Mesendoderm (in vitro differentiated cells): ENCODE measurements at regions not wholly inside any gene's neighbourhood (a gene's known extent, or its start where the extent isn't known, plus 50 kb on each side); places are given as distances from the start of the nearest gene placed in this dataset.
A peak's percentile ranks its signal among the peaks of the same experiment; 100 is the strongest.

Experiments
- DNase-seq: peaks from one replicate; pipeline ENCODE4 v3.0.0; 2013
- H2AK5ac ChIP-seq: 2 replicates; pipeline ENCODE4 v1.6.1; 2013; ENCODE audit warnings: low read length, inconsistent platforms
- H2BK120ac ChIP-seq: 2 replicates; pipeline ENCODE4 v1.6.1; 2013; ENCODE audit warnings: low read depth, mild to moderate bottlenecking, low read length, moderate library complexity, mixed read lengths
- H2BK15ac ChIP-seq: replicated peaks from 2 replicates; pipeline ENCODE4 v1.6.1; 2013; ENCODE audit warnings: low read depth, mild to moderate bottlenecking, moderate library complexity
- H2BK5ac ChIP-seq: 2 replicates; pipeline ENCODE4 v1.6.1; 2013; ENCODE audit warnings: low read length, inconsistent platforms
- H3K18ac ChIP-seq: 2 replicates; pipeline ENCODE4 v1.6.1; 2013; ENCODE audit warnings: mild to moderate bottlenecking, low read length, mixed read lengths
- H3K23ac ChIP-seq: one replicate; pipeline ENCODE4 v1.6.1; 2013; ENCODE audit warnings: low read length
- H3K27ac ChIP-seq: 2 replicates; pipeline ENCODE4 v1.5.1; 2013; ENCODE audit warnings: low read depth, mild to moderate bottlenecking, inconsistent platforms, low read length, moderate library complexity
- H3K27me3 ChIP-seq: 2 replicates; pipeline ENCODE4 v1.6.1; 2013; ENCODE audit warnings: low read length, control low read depth, mild to moderate bottlenecking, inconsistent platforms; ENCODE audit not compliant: insufficient read depth, poor library complexity
- H3K36me3 ChIP-seq: 2 replicates; pipeline ENCODE4 v1.6.1; 2013; ENCODE audit warnings: low read length, inconsistent platforms; ENCODE audit not compliant: control insufficient read depth, insufficient read depth
- H3K4ac ChIP-seq: one replicate; pipeline ENCODE4 v1.6.1; 2013; ENCODE audit warnings: low read depth, mild to moderate bottlenecking, low read length, moderate library complexity
- H3K4me1 ChIP-seq: 2 replicates; pipeline ENCODE4 v1.6.1; 2013; ENCODE audit warnings: low read depth, low read length, inconsistent platforms; ENCODE audit not compliant: control insufficient read depth
- H3K4me2 ChIP-seq: 2 replicates; pipeline ENCODE4 v1.6.1; 2013; ENCODE audit warnings: low read length
- H3K4me3 ChIP-seq: 2 replicates; pipeline ENCODE4 v1.5.1; 2013; ENCODE audit warnings: mild to moderate bottlenecking, low read length
- H3K56ac ChIP-seq: one replicate; pipeline ENCODE4 v1.6.1; 2013; ENCODE audit warnings: low read length
- H3K79me1 ChIP-seq: 2 replicates; pipeline ENCODE4 v1.6.1; 2013; ENCODE audit warnings: low read length, inconsistent platforms
- H3K79me2 ChIP-seq: 2 replicates; pipeline ENCODE4 v1.6.1; 2013; ENCODE audit warnings: mild to moderate bottlenecking, low read length; ENCODE audit not compliant: control insufficient read depth, insufficient read depth
- H3K9ac ChIP-seq: 2 replicates; pipeline ENCODE4 v1.6.1; 2013; ENCODE audit warnings: low read length, inconsistent platforms
- H4K5ac ChIP-seq: one replicate; pipeline ENCODE4 v1.6.1; 2013; ENCODE audit warnings: low read length
- H4K8ac ChIP-seq: one replicate; pipeline ENCODE4 v1.6.1; 2013; ENCODE audit warnings: low read depth, mild to moderate bottlenecking, control low read depth, low read length, moderate library complexity
- WGBS: extraction: QIAGEN DNeasy Blood & Tissue Kit; methylation state at CpG from one replicate; pipeline ENCODE4 v1.1.7; 2013; ENCODE audit warnings: low lambda C conversion rate, missing lambda C conversion rate; ENCODE audit not compliant: insufficient coverage; ENCODE audit errors: extremely low coverage; 5-methylcytosine and 5-hydroxymethylcytosine counted together

DNA sequence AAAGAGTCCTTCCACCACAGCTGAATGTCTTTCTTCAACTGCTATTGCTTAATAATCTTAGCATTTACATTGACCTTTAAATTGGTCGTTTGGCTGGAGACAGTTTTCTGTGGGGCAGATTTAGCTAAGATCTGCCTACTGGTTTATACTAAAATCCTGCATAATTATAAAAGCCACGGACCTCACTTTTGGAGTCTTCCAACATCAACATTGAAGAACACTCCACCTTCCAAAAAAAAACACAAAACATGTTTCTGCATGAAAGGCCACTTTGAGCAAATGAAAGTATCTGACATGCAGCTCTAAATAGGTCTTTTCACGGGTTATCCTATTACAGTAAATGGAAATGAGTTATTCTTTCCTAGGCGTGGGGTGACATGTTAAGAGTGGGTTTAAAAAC lies 57.0 kb upstream of the KRR1 start:
- DNase-seq = no peak
- H4K5ac ChIP-seq = no peak overlapping the region
- H3K4me2 ChIP-seq = no peak overlapping the region
- WGBS = no CpG with 5 or more reads among the region's 4 CpGs
- H3K27me3 ChIP-seq = no peaks in the 10 kb centered on the region
- no peak overlapping the region for H4K8ac ChIP-seq
- H3K27ac ChIP-seq = no peak overlapping the region
- no peaks in the 10 kb centered on the region for H3K79me1 ChIP-seq
- no peak overlapping the region for H2AK5ac ChIP-seq
- H3K18ac ChIP-seq = no peak overlapping the region
- H3K36me3 ChIP-seq = no peaks in the 10 kb centered on the region
- H2BK15ac ChIP-seq = no peak overlapping the region
- no peak overlapping the region for H3K4ac ChIP-seq
- H3K4me3 ChIP-seq = no peak overlapping the region
- no peaks in the 10 kb centered on the region for H3K79me2 ChIP-seq
- no peak overlapping the region for H2BK120ac ChIP-seq
- H2BK5ac ChIP-seq = no peak overlapping the region
- no peak overlapping the region for H3K9ac ChIP-seq
- H3K4me1 ChIP-seq = no peaks in the 10 kb centered on the region
- H3K56ac ChIP-seq = no peak overlapping the region
- H3K23ac ChIP-seq = no peak overlapping the region

DNA sequence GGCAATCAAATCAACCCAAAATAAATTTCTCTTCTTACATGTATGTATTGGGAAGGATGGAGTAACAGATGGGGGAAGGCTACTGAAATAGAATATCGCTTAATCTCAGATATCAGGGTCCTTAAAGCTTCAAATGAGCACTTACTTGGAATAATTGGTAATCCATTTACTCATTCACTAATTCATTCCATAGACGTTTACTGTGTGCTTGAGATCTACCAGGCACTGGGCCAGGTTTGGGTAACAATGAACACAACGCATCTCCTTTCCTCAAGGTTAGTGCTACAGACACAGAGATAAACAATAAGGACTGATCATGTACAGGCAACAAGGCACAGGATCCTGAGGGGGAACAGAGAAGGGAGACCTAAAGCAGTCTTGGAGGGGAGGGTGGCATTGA lies 54.4 kb upstream of the KRR1 start:
- Histone ChIP-seq H3K56ac (no peak overlapping the region), H4K8ac (no peak overlapping the region), H3K79me1 (no peaks in the 10 kb centered on the region), H2BK15ac (no peak overlapping the region), H3K36me3 (no peaks in the 10 kb centered on the region), H3K4me2 (no peak overlapping the region), H3K9ac (no peak overlapping the region), H3K23ac (no peak overlapping the region), H3K79me2 (no peaks in the 10 kb centered on the region), H2BK5ac (no peak overlapping the region), H2AK5ac (no peak overlapping the region), H3K27ac (no peak overlapping the region), H3K4me3 (no peak overlapping the region), H3K27me3 (no peaks in the 10 kb centered on the region), H2BK120ac (no peak overlapping the region), H3K18ac (no peak overlapping the region), H3K4ac (no peak overlapping the region), H4K5ac (no peak overlapping the region), H3K4me1 (no peaks in the 10 kb centered on the region)
- DNase-seq = no peak
- no CpG with 5 or more reads among the region's 3 CpGs for WGBS

DNA sequence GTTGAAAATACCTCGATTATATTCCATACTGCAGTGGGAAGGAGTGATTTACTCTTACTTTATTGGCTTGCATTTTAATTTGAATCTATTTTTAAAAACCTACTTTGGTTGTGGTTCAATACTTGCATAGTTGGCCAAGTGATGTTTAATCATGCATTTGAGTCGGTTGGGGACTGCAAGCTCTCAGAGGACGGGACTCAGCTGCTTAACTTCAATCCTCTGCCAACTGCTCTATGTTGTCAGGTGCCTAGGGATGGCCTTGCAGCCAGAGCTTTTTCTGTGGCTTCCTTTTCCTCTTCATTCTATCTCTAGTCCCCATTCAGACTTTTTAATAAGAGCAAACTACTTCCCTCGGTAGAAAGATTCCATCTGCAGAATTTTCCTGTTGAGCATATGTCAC lies 53.4 kb upstream of the KRR1 start:
- Histone ChIP-seq H3K4me1 (no peaks in the 10 kb centered on the region), H3K9ac (no peak overlapping the region), H2BK120ac (no peak overlapping the region), H3K27me3 (no peaks in the 10 kb centered on the region), H3K79me1 (no peaks in the 10 kb centered on the region), H3K27ac (no peak overlapping the region), H4K5ac (no peak overlapping the region), H4K8ac (peak overlapping the region; percentile 56), H3K79me2 (no peaks in the 10 kb centered on the region), H2BK15ac (no peak overlapping the region), H2BK5ac (no peak overlapping the region), H3K23ac (no peak overlapping the region), H3K36me3 (no peaks in the 10 kb centered on the region), H3K56ac (no peak overlapping the region), H3K4me2 (no peak overlapping the region), H3K18ac (no peak overlapping the region), H3K4me3 (no peak overlapping the region), H3K4ac (no peak overlapping the region), H2AK5ac (no peak overlapping the region)
- WGBS = no CpG with 5 or more reads among the region's 4 CpGs
- no peak for DNase-seq

DNA sequence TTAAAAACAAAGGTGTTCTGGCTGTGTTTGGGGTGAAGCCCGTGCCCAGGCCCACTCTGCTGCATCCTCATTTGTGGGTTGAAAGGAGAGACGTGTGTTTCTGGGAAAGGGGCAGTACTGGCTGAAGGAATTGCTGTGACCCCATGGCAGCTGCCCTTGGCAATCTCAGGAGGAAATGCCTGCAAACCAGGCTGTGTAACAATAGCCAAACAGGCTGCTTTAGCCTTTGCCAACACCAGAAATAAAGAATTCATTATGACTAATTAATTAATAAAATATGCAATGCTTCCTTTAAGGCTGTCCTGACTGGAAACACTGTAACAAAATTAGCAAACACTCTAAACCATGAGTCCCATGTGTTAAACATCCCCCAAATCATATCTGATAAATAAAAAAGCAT lies 53.0 kb upstream of the KRR1 start:
- H3K79me2 ChIP-seq = no peaks in the 10 kb centered on the region
- WGBS = no CpG with 5 or more reads among the region's 2 CpGs
- H3K23ac ChIP-seq = no peak overlapping the region
- H3K9ac ChIP-seq = no peak overlapping the region
- no peak overlapping the region for H3K27ac ChIP-seq
- no peak overlapping the region for H4K8ac ChIP-seq
- no peak overlapping the region for H3K4ac ChIP-seq
- no peak overlapping the region for H3K56ac ChIP-seq
- DNase-seq = no peak
- H4K5ac ChIP-seq = no peak overlapping the region
- H3K4me1 ChIP-seq = no peaks in the 10 kb centered on the region
- H3K36me3 ChIP-seq = no peaks in the 10 kb centered on the region
- H3K27me3 ChIP-seq = no peaks in the 10 kb centered on the region
- no peak overlapping the region for H2AK5ac ChIP-seq
- H3K79me1 ChIP-seq = no peaks in the 10 kb centered on the region
- H3K4me2 ChIP-seq = no peak overlapping the region
- no peak overlapping the region for H2BK5ac ChIP-seq
- H2BK120ac ChIP-seq = no peak overlapping the region
- H3K18ac ChIP-seq = no peak overlapping the region
- H2BK15ac ChIP-seq = no peak overlapping the region
- no peak overlapping the region for H3K4me3 ChIP-seq

DNA sequence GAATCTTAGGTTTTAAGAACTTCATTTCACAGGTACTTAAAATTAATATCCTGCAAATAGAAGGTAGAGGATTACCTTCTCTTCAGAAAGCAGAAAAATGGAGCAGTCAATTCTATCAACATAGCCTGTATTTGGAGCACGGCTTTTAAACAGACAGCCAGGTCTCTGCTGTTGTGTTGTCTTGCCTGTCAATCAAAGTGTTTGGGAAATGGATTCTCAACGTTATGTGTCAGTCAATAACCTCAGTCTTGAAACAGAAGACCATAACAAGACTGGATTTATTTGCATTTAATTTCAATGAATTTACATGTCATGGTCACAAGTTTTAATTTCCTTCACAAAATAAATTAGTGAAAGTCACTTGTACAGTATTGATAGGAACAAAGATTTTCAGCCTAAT lies 51.9 kb upstream of the KRR1 start:
- Histone ChIP-seq H2AK5ac (no peak overlapping the region), H3K4me1 (no peaks in the 10 kb centered on the region), H2BK5ac (no peak overlapping the region), H2BK120ac (no peak overlapping the region), H3K18ac (no peak overlapping the region), H3K4me2 (no peak overlapping the region), H3K9ac (no peak overlapping the region), H3K36me3 (no peaks in the 10 kb centered on the region), H2BK15ac (no peak overlapping the region), H3K56ac (no peak overlapping the region), H3K79me2 (no peaks in the 10 kb centered on the region), H3K27ac (no peak overlapping the region), H4K8ac (no peak overlapping the region), H3K23ac (no peak overlapping the region), H3K4ac (no peak overlapping the region), H4K5ac (no peak overlapping the region), H3K27me3 (no peaks in the 10 kb centered on the region), H3K4me3 (no peak overlapping the region), H3K79me1 (no peaks in the 10 kb centered on the region)
- no CpG with 5 or more reads among the region's 2 CpGs for WGBS
- DNase-seq = no peak

DNA sequence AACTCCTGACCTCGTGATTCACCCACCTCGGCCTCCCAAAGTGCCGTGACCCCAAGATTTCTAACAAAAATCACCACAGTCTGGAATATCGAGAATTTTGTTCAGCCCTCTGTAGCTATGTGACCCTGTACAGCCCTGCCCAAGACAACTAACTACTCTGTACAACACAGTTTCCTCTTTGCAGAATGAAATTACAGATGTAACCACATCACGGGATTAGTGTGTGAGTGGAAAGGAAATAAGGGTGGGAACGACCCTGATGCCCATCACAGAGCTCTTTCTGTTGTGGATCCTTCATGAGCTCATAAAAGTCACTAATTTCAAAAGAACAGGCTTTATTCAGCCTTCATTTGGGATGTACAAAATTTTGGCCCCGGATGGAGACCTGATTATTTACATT lies 50.5 kb upstream of the KRR1 start:
- Histone ChIP-seq H3K79me1 (no peaks in the 10 kb centered on the region), H3K4me1 (no peaks in the 10 kb centered on the region), H3K4ac (no peak overlapping the region), H3K27me3 (no peaks in the 10 kb centered on the region), H3K4me2 (no peak overlapping the region), H3K79me2 (no peaks in the 10 kb centered on the region), H4K8ac (no peak overlapping the region), H3K4me3 (no peak overlapping the region), H3K56ac (no peak overlapping the region), H3K27ac (no peak overlapping the region), H2AK5ac (no peak overlapping the region), H3K9ac (no peak overlapping the region), H2BK120ac (no peak overlapping the region), H2BK15ac (no peak overlapping the region), H3K18ac (no peak overlapping the region), H3K23ac (no peak overlapping the region), H2BK5ac (no peak overlapping the region), H3K36me3 (no peaks in the 10 kb centered on the region), H4K5ac (no peak overlapping the region)
- no peak for DNase-seq
- WGBS = no CpG with 5 or more reads among the region's 7 CpGs
